Right atrium auricular region (tissue), 2 donors: ENCODE measurements at regions not wholly inside any gene's neighbourhood (a gene's known extent, or its start where the extent isn't known, plus 50 kb on each side); places are given as distances from the start of the nearest gene placed in this dataset.

Source experiments
- DNase-seq: peaks from one replicate; pipeline ENCODE4 v3.0.0-alpha.2; 2019; ENCODE audit warnings: low spot score
- H3K27ac ChIP-seq, 2 donors: fragments of 200-600 bp; sonication (generic); 1 replicate in 1 of 2; 2 replicates in 1 of 2; pipeline ENCODE4 v1.5.1; 2016 to 2019
- H3K27me3 ChIP-seq, 2 donors: fragments of 200-600 bp; sonication (generic); one replicate each; pipeline versions ENCODE4 v1.5.1 to v1.6.0; 2017 to 2019
- H3K36me3 ChIP-seq: fragments of 200-600 bp; sonication (generic); one replicate; pipeline ENCODE4 v1.5.1; 2016
- H3K4me1 ChIP-seq, 2 donors: fragments of 200-600 bp; sonication (generic); one replicate each; pipeline versions ENCODE4 v1.5.1 to v1.6.0; 2017 to 2019
- H3K4me3 ChIP-seq, 2 donors: fragments of 200-600 bp; sonication (generic); 1 replicate in 1 of 2; 2 replicates in 1 of 2; pipeline ENCODE4 v1.5.1; 2017 to 2019; ENCODE audit warnings: mild to moderate bottlenecking in 1 of 2, moderate library complexity in 1 of 2
- H3K9me3 ChIP-seq, 2 donors: fragments of 200-600 bp; sonication (generic); one replicate each; pipeline ENCODE4 v1.5.1; 2019
- TF ChIP-seq, protein P1 (sequence below), 2 donors: fragments of 200-600 bp; sonication (generic); IDR thresholded peaks; one replicate each; pipeline ENCODE4 v1.5.1; 2019; ENCODE audit warnings: antibody characterized with exemption in 2 of 2

DNA sequence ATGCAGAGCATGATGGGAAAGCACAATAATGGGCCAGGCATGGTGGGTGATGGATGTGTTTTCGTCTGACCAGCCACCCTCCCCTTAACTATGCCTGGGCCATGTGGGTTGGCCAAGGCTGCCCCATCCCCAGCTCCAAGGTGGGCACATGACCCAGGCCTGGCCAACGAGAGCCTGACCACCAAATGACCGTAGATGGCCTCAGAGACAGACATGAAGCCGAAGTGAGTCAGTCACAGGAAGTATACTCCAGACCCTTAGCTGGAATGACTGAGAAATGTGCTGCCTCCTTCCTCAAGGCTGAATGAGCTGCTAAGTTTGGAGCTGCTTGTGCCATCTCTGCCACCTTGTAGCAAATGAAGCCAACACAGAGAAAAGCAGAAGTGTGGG is 233.6 kb downstream of the BCL11B start:
- Histone ChIP-seq H3K4me1 (peaks cover 0 to 14% of the 10 kb centered on the region in 2 donors), H3K4me3 (no peak overlapping the region), H3K27ac (no peak overlapping the region), H3K36me3 (no peaks in the 10 kb centered on the region), H3K9me3 (no peaks in the 10 kb centered on the region), H3K27me3 (no peaks in the 10 kb centered on the region)
- no peak for DNase-seq
- TF ChIP-seq, protein P1, sequence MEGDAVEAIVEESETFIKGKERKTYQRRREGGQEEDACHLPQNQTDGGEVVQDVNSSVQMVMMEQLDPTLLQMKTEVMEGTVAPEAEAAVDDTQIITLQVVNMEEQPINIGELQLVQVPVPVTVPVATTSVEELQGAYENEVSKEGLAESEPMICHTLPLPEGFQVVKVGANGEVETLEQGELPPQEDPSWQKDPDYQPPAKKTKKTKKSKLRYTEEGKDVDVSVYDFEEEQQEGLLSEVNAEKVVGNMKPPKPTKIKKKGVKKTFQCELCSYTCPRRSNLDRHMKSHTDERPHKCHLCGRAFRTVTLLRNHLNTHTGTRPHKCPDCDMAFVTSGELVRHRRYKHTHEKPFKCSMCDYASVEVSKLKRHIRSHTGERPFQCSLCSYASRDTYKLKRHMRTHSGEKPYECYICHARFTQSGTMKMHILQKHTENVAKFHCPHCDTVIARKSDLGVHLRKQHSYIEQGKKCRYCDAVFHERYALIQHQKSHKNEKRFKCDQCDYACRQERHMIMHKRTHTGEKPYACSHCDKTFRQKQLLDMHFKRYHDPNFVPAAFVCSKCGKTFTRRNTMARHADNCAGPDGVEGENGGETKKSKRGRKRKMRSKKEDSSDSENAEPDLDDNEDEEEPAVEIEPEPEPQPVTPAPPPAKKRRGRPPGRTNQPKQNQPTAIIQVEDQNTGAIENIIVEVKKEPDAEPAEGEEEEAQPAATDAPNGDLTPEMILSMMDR (IDR thresholded peaks at IDR 0.05), result no peak

DNA sequence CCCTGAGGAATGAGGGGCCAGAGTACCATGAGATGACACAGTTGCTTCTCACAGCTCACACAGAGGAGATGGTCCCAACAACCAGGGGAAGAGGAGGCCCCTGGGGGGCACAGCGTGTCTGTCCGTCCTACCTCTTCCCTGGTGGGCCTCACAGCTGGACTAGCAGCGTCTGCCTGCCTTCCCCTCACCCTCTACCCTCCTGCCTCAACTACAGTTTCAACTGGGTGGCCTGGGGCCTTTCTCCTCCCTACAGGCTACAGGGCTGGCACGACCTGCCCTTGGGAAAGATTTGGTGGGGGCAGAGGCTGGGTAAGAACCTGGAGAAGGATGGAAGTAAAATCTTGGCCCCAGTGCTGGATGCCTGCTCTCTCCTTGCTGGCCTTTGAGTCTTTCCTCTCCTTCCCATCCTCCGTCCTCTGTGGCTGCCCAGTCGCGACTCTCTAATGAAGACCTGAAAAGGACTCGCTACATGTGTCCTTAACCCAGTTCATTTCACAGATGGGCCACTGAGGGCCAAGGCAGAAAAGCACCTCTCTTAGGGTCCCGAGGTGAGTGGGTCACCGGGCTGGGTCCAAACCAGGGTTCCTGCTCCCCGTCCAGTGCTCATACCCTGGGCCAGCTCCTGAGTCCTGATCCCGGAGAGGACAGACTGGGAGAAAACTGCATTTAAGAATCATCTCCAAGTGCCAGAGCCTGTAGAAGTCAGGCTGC is 232.5 kb downstream of the BCL11B start:
- H3K36me3 ChIP-seq, result no peaks in the 10 kb centered on the region
- DNase-seq, result no peak
- TF ChIP-seq, protein P1 (IDR thresholded peaks at IDR 0.05), result no peak
- peaks cover 0 to 14% of the 10 kb centered on the region in 2 donors for H3K4me1 ChIP-seq
- H3K27me3 ChIP-seq, result no peaks in the 10 kb centered on the region
- H3K4me3 ChIP-seq, result no peak overlapping the region
- H3K27ac ChIP-seq, result no peak overlapping the region
- no peaks in the 10 kb centered on the region for H3K9me3 ChIP-seq

DNA sequence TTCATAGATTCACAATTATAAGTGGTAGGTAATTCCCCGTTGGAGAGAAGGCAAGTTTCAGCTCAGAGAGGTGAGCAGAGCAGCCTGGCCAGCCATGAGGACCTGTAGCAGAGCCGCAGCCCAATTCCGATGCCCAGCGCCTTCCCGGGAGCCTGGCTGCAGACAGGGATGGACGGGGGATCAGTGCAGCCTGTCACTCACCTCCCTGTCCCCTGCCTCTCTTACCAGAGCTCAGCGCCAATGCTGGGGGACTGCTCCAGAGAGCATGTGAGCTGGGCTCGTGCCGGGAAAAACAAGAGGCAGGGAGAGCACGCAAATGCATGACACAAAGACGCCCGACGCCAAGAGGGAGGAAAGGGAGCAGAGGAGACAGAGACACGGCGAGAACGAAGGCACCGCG is 231.9 kb downstream of the BCL11B start:
- H3K4me1 ChIP-seq, result peaks cover 0 to 14% of the 10 kb centered on the region in 2 donors
- H3K4me3 ChIP-seq, result no peak overlapping the region
- H3K36me3 ChIP-seq, result no peaks in the 10 kb centered on the region
- H3K9me3 ChIP-seq, result no peaks in the 10 kb centered on the region
- no peaks in the 10 kb centered on the region for H3K27me3 ChIP-seq
- DNase-seq, result no peak
- H3K27ac ChIP-seq, result no peak overlapping the region
- TF ChIP-seq, protein P1 (IDR thresholded peaks at IDR 0.05), result no peak

DNA sequence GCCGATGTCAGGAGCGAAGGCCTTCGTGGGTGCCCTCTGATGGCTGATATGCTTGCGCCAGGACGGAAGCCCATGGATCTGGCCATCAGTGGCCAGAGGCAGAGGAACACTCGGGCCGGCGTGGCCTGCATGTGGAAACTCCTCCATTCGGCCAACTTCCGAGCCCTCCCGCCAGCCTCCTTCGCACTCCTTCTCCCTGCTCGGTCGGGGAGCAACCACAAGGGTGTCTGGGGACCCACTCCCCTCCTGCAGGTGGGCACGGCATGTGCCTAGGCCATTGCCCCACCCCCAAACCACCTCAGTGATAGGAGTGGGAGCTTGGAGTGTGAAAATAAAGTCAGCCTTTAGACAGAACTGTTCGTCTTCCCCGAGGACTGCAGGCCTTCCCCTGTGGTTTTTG is 231.3 kb downstream of the BCL11B start:
- no peak for DNase-seq
- Histone ChIP-seq H3K27ac (no peak overlapping the region), H3K36me3 (no peaks in the 10 kb centered on the region), H3K9me3 (no peaks in the 10 kb centered on the region), H3K4me1 (peaks cover 0 to 11% of the 10 kb centered on the region in 2 donors), H3K4me3 (no peak overlapping the region), H3K27me3 (no peaks in the 10 kb centered on the region)
- TF ChIP-seq, protein P1 (IDR thresholded peaks at IDR 0.05), result no peak

DNA sequence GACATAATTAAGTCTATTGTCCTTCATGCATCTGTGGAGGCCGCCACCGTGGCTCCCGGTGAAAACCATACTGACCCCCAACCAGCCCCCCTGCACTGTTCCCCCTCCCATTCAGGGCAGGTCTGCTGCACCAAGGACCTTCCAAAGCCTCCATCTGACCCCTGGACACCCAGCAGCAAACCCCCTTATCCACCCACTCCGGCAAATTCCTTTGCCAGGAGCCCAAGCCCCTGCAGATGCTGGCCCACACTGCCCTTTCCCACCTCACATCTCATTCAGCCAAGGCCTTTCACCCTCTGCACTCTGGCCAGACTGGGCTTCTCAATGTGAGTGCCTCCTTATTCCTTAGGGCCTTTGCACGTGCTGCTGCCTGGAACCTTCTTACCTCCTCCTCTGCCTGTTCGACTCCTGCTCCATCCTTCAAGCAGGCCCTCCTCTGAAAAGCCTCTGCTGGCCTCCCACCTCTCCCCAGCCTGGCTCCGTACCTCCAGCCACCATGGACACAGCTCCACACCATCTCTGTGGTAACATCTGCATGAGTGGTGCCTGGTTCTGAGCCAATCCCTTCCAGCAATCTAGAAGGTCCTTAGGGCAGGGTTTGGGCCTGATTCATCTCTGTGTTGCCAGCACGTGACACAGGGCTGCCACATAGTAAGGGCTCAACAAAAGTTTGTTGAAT is 230.7 kb downstream of the BCL11B start:
- H3K27ac ChIP-seq, result no peak overlapping the region
- H3K36me3 ChIP-seq, result no peaks in the 10 kb centered on the region
- no peaks in the 10 kb centered on the region for H3K27me3 ChIP-seq
- peaks cover 0 to 5% of the 10 kb centered on the region in 2 donors for H3K4me1 ChIP-seq
- DNase-seq, result no peak
- TF ChIP-seq, protein P1 (IDR thresholded peaks at IDR 0.05), result no peak
- no peaks in the 10 kb centered on the region for H3K9me3 ChIP-seq
- H3K4me3 ChIP-seq, result no peak overlapping the region
